NB4 (cell line): ENCODE measurements at regions not wholly inside any gene's neighbourhood (a gene's known extent, or its start where the extent isn't known, plus 50 kb on each side); places are given as distances from the start of the nearest gene placed in this dataset.

Experiments
- DNase-seq: peaks from one replicate; pipeline ENCODE4 v3.0.0; 2010; ENCODE audit warnings: low read depth
- H3K4me3 ChIP-seq: one replicate; pipeline ENCODE4 v1.5.1; 2011; ENCODE audit warnings: mild to moderate bottlenecking, low read depth, low read length, moderate library complexity
- MYC ChIP-seq: IDR thresholded peaks from 2 replicates; pipeline ENCODE4 v1.6.1; 2011; ENCODE audit warnings: low read depth, low read length
- POLR2A ChIP-seq: IDR thresholded peaks from 2 replicates; pipeline ENCODE4 v1.6.1; 2011; ENCODE audit warnings: mild to moderate bottlenecking; ENCODE audit not compliant: insufficient read length; ENCODE audit errors: extremely low read depth
- TF ChIP-seq, protein P1 (sequence below): IDR thresholded peaks from one replicate; pipeline ENCODE4 v1.5.1; 2012; ENCODE audit warnings: low read depth, low read length
- TF ChIP-seq, protein P2 (sequence below): IDR thresholded peaks from 2 replicates; pipeline ENCODE4 v1.6.1; 2011; ENCODE audit warnings: low read depth, low read length

DNA sequence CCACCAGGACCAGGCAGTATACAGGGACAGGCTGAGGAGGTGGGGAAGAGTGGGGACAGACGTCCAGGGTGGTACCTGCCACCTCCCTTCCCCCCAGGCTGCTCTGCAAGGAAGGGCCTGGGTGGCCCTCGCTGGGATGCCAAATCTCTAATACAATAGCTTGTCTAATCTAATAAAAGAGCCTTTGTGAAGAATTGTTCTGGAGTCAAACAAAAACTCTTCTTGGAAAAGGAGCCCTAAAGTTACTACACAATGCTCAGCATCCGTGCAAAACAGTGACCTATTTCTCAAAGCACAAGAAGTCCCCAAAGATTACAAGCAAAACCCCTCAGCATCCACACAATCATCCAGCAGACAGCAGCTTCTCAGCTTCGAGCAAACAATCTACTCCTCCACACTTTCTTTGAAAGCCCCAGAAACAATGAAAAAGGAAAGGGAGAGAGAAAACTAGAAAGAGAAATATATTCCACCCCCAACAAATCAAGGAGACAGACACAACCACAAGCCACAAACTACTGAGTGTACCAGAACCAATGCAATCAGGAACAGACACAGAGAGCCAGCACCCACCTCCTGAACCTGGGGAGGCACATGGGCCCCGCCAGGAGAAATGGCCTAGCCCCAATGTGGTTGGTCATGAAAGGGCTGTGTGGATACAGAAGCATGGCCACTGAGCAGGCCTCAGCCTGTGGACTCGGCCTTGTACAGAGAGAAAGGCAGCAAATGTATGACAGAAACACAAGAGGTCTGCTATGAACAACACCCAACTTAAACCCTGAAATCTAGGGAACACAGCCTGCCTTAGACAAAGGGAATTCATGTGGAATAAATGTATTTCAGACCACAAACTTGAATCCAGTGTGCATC, 177.1 kb upstream of the CHRNA7 start:
- H3K4me3 ChIP-seq: no peak overlapping the region
- TF ChIP-seq, protein P1, sequence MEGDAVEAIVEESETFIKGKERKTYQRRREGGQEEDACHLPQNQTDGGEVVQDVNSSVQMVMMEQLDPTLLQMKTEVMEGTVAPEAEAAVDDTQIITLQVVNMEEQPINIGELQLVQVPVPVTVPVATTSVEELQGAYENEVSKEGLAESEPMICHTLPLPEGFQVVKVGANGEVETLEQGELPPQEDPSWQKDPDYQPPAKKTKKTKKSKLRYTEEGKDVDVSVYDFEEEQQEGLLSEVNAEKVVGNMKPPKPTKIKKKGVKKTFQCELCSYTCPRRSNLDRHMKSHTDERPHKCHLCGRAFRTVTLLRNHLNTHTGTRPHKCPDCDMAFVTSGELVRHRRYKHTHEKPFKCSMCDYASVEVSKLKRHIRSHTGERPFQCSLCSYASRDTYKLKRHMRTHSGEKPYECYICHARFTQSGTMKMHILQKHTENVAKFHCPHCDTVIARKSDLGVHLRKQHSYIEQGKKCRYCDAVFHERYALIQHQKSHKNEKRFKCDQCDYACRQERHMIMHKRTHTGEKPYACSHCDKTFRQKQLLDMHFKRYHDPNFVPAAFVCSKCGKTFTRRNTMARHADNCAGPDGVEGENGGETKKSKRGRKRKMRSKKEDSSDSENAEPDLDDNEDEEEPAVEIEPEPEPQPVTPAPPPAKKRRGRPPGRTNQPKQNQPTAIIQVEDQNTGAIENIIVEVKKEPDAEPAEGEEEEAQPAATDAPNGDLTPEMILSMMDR: no peak
- TF ChIP-seq MYC (no peak), POLR2A (no peak)
- TF ChIP-seq, protein P2, sequence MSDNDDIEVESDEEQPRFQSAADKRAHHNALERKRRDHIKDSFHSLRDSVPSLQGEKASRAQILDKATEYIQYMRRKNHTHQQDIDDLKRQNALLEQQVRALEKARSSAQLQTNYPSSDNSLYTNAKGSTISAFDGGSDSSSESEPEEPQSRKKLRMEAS: no peak
- no peak for DNase-seq

- TF ChIP-seq MYC (no peak), POLR2A (no peak)
- TF ChIP-seq, protein P1: no peak
- TF ChIP-seq, protein P2: no peak
- DNase-seq: no peak
- no peak overlapping the region for H3K4me3 ChIP-seq
These were observed 173.7 kb upstream of the CHRNA7 start for GRCh38 chr15:31856581-31856980.

GRCh38 chr15:31857194-31857593, 173.1 kb upstream of the CHRNA7 start:
- no peak overlapping the region for H3K4me3 ChIP-seq
- TF ChIP-seq POLR2A (no peak), MYC (no peak)
- TF ChIP-seq, protein P2: no peak
- TF ChIP-seq, protein P1: no peak
- DNase-seq: no peak

DNA sequence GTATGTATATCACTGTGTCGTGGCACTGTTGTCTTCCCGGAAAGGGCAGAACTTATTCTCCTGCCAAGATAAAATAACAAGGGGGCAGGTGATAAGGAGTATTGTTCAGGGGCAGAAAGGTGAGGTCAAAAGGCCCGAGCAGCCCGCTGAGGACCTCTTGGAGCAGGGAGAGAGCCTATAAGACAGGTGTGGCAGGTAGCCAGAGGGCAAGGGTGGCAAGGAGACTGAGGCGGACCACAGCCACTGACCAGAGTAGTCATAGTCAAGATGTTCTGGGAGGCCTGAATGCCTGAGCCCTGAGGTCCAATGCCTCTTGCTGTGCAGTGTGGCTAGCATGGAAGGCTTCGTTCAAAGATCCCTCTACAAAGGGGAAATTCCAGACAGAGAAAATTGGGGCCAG, 172.3 kb upstream of the CHRNA7 start:
- no peak overlapping the region for H3K4me3 ChIP-seq
- TF ChIP-seq, protein P1: no peak
- TF ChIP-seq MYC (no peak), POLR2A (no peak)
- TF ChIP-seq, protein P2: no peak
- DNase-seq: no peak

GRCh38 chr15:31866248-31866647, 164.1 kb upstream of the CHRNA7 start:
- TF ChIP-seq MYC (no peak), POLR2A (no peak)
- TF ChIP-seq, protein P1: no peak
- TF ChIP-seq, protein P2: no peak
- H3K4me3 ChIP-seq: no peak overlapping the region
- DNase-seq: peak; percentile 24
